Fibroblast of skin of abdomen (primary cell): ENCODE measurements at regions not wholly inside any gene's neighbourhood (a gene's known extent, or its start where the extent isn't known, plus 50 kb on each side); places are given as distances from the start of the nearest gene placed in this dataset.
"Not testable (repeated sequence)": the region's sequence is repeated elsewhere in the genome, so short reads cannot be mapped to it uniquely, and the experiment has no call there.

Experiments
- DNase-seq: peaks from one replicate; pipeline ENCODE4 v3.0.0-alpha.2; 2013

DNA sequence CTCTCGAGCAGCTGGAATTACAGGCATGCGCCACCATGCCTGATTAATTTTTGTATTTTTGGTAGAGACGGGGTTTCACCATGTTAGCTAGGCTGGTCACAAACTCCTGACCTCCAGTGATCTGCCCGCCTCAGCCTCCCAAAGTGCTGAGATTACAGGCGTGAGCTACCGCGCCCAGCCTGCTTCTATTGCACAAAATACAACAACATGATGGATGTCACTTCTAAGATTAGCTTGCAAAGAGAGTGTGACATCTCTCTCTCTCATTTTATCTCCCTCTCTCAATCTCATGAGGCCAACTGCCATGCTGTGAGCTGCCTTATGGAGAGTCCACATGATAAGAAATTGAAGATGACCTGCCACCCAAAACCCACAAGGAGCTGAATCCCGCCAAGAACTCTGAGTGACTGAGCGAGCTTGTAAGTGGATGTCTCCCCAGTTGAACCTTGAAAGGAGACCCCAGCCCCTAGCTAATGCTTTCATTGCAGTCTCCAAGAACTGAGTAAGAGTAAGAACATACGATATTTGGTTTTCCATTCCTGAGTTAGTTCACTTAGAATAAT lies 458.5 kb downstream of the RBFOX1 start:
- no peak for DNase-seq

DNA sequence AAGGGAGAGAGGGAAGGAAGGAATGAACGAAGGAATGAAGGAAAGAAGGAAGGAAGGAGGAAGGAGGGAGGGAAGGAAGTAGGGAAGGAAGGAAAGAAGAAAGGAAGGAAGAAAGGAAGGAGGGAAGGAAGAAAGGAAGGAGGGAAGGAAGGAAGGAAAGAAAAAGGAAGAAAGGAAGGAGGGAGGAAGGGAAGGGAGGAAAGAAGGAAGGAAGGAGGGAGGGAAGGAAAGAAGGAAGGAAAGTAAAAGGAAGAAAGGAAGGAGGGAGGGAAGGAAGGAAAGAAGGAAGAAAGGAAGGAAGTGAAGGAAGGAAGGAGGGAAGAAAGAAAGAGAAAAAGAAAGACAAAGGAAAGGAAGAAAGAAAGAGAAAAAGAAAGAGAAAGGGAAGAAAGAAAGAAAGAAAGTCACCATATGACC lies 442.4 kb downstream of the RBFOX1 start:
- no peak for DNase-seq

DNA sequence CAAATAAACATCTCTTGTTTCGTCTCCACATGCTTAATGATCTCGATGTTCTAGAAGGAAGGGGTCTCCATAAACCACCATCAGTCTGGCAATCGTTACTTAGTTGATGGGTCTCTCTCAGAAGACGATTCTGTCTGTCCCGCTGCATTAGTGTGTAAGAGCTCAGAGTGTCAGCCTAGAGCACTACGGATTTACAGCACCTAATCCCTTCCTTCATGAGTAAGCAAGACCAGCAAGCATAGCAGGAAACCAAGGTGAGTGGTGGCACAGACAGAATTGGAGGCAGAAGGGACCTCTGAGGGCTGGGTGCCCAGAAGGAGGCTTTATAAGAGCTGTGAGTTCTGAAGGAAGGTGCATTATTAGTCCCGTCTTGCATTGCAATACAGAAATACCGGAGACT lies 440.1 kb downstream of the RBFOX1 start:
- DNase-seq: no peak

DNA sequence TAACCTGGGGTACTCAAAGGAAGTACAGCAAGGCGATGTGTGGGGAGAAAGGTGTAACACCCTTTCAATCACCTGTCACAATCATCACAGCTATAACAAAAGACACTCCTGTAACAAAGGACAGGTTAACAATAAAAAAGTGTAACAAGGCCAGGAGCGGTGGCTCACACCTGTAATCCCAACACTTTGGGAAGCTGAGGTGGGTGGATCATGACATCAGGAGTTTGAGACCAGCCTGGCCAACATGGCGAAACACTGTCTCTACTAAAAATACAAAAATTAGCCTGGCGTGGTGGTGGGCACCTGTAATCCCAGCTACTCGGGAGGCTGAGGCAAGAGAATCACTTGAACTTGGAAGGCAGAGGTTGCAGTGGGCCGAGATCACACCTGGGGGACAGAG lies 436.4 kb downstream of the RBFOX1 start:
- DNase-seq: not testable (repeated sequence)

DNA sequence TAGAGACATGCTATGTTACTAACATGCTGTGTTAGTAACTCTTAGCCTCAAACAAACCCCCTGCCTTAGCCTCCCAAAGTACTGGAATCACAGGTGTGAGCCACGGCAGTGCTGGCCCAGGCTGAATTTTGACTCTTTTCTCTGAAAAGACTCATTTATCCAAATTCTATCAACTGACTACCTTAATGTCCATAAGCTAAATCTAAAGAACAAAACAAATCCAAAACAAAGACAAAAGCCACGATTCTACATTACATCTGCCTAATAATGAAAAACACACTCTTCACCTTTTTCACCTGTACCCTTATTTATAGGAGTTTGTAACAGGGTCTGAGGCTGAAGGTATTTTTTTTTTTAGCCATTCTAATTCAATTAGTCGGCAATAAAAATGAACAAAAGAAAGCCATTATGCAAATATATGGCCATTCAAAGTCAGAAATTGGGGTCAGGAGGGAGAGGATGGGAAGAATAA lies 432.5 kb downstream of the RBFOX1 start:
- no peak for DNase-seq

DNA sequence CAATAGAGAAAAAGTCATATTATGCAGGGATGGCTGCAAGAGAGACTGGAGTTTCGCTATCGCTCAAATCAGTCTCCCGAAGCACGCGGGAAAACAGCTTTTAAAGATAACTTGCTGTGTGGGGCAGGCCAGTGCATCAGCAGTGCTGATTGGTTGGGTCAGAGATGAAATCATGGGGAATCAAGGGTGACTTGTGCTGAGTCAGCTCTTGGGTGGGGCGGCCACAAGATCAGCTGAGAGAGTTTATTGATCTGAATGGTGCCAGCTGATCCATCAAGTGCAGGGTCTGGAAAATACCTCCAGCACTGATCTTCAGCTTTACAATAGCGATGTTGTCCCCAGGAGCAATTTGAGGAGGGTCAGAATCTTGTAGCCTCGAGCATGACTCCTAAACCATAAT lies 430.5 kb downstream of the RBFOX1 start:
- no peak for DNase-seq
